ENCODE measurements at regions not wholly inside any gene's neighbourhood (a gene's known extent, or its start where the extent isn't known, plus 50 kb on each side); places are given as distances from the start of the nearest gene placed in this dataset.
A peak's percentile ranks its signal among the peaks of the same experiment; 100 is the strongest.

GRCh38 chr14:101706509-101707067 lies 54.9 kb upstream of the PPP2R5C start:
- no peak for DNase-seq (ENCODE audit: low spot score)

GRCh38 chr14:101707068-101707842 lies 54.3 kb upstream of the PPP2R5C start:
- peak; percentile 77 for DNase-seq (ENCODE audit: low spot score)

- DNase-seq (ENCODE audit: low spot score), result no peak
These were observed 53.5 kb upstream of the PPP2R5C start for GRCh38 chr14:101707863-101708620.

- DNase-seq (ENCODE audit: low spot score), result no peak
These were observed 52.5 kb upstream of the PPP2R5C start for GRCh38 chr14:101708853-101709532.

DNA sequence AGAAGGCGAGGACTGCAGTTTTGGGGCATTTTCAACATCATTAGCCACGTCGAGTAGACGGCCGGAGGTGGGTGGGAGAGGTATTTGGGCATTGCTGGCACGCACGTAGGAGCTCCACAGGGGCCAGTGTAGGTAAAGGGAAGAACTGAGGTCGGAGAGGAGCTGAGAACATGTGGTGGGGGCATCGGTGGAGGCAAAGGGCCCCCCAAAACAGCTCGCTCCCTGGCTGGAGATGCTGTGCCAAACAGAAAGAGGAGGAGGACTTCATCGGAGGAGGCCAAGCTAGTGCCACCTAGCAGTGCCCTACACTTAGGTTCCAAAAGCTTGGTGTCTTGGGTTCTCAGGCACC lies 52.0 kb upstream of the PPP2R5C start:
- DNase-seq (ENCODE audit: low spot score), result no peak

DNA sequence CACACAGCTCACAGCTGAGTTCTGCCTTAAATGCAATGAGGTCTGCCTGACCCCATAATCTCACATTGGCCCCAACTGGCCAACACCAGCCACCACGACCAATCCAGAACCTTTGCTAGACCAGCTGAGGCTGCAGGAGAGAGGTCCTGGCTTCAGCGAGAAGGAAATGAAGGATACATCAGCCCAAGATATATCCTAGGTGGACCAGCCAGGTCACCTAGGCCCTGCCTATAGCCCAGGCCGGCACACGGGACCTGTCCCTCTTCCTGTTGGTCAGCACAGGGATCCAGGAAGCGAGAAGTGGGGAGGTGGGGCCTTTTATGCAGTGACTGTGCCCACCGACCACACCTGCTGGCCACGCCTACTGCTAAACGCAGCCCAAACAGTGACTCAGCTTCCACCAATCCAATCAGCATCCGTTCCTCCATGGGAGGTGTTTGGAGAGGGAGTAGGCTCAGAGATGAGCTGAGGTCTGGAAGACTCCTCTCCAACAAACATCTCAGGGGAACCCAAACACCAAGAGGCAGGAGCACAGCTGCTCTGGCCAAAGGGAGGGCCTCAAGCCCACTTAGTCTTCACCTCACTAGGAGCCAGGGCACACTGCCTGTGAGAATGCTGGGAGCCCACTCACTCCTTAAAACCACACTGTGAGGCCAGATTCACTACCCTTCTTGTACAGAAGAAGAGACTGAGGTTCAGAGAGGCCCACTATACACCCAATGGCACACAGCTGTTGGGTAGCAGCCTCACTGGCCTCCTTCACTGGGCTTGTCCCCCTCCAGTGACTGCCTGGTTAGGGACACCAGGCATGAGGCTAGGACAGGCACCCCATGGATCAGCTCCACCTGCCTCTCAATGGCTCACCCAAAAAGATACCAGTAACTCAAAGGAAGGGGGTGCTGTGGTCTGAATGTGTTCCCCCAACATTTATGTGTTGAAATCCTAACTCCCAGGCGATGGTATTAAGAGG lies 51.3 kb upstream of the PPP2R5C start:
- DNase-seq (ENCODE audit: low spot score), result peak; percentile 53

GRCh38 chr14:101711041-101711856 lies 50.3 kb upstream of the PPP2R5C start:
- DNase-seq (ENCODE audit: low spot score), result no peak
